CD14-positive monocyte (primary cell): ENCODE measurements at regions not wholly inside any gene's neighbourhood (a gene's known extent, or its start where the extent isn't known, plus 50 kb on each side); places are given as distances from the start of the nearest gene placed in this dataset.

ENCODE experiments used
- DNase-seq, 3 donors: peaks; one replicate each; pipeline ENCODE4 v3.0.0-alpha.2; 2011 to 2022
- H2AFZ ChIP-seq: 2 replicates; pipeline ENCODE4 v1.6.0; 2012; ENCODE audit warnings: mild to moderate bottlenecking, low read depth, low read length, inconsistent platforms; ENCODE audit not compliant: insufficient read depth, poor library complexity, severe bottlenecking
- H3K27ac ChIP-seq, 2 donors: 1 replicate in 1 of 2; 2 replicates in 1 of 2; pipeline ENCODE4 v1.5.1; 2012 to 2013; ENCODE audit warnings: low read length in 2 of 2, control low read depth in 1 of 2, inconsistent platforms in 1 of 2, low read depth in 1 of 2, mild to moderate bottlenecking in 1 of 2
- H3K27me3 ChIP-seq, 2 donors: one replicate each; pipeline versions ENCODE4 v1.6.0 to v1.6.1; 2011 to 2013; ENCODE audit warnings: low read length in 2 of 2; ENCODE audit not compliant: control insufficient read depth in 2 of 2, insufficient read depth in 2 of 2
- H3K36me3 ChIP-seq, 2 donors: replicated peaks in 1 of 2; 1 replicate in 1 of 2; 2 replicates in 1 of 2; pipeline versions ENCODE4 v1.5.1 to v1.6.1; 2012 to 2013; ENCODE audit warnings: low read length in 2 of 2, control low read depth in 1 of 2, inconsistent platforms in 1 of 2, mild to moderate bottlenecking in 1 of 2; ENCODE audit not compliant: insufficient read depth in 2 of 2, control insufficient read depth in 1 of 2
- H3K4me1 ChIP-seq, 2 donors: 1 replicate in 1 of 2; 2 replicates in 1 of 2; pipeline versions ENCODE4 v1.5.1 to v1.6.1; 2012 to 2013; ENCODE audit warnings: low read length in 2 of 2, control low read depth in 1 of 2, inconsistent platforms in 1 of 2, mild to moderate bottlenecking in 1 of 2, moderate library complexity in 1 of 2; ENCODE audit not compliant: insufficient read depth in 2 of 2, control insufficient read depth in 1 of 2
- H3K4me2 ChIP-seq: replicated peaks from 2 replicates; pipeline ENCODE3; 2012; ENCODE audit warnings: low read length, moderate library complexity, mild to moderate bottlenecking; ENCODE audit not compliant: poor library complexity, severe bottlenecking; ENCODE audit errors: extremely low read depth
- H3K4me3 ChIP-seq, 3 experiments: fragments of 200-600 bp in 1 of 3; sonication (generic) in 1 of 3; replicated peaks in 1 of 3; 1 replicate in 2 of 3; 2 replicates in 1 of 3; pipeline ENCODE4 v1.5.1; 2011 to 2013; ENCODE audit warnings: low read length in 3 of 3, mild to moderate bottlenecking in 3 of 3, control low read depth in 2 of 3, low read depth in 2 of 3, inconsistent platforms in 1 of 3, moderate library complexity in 1 of 3
- H3K79me2 ChIP-seq: 2 replicates; pipeline ENCODE4 v1.6.0; 2012; ENCODE audit warnings: mild to moderate bottlenecking, control low read depth, inconsistent platforms, low read length, moderate library complexity; ENCODE audit not compliant: insufficient read depth
- H3K9ac ChIP-seq: 2 replicates; pipeline ENCODE4 v1.6.0; 2017; ENCODE audit warnings: low read length, mild to moderate bottlenecking; ENCODE audit not compliant: insufficient read depth, poor library complexity, severe bottlenecking
- H3K9me3 ChIP-seq, 2 donors: replicated peaks in 1 of 2; 1 replicate in 1 of 2; 2 replicates in 1 of 2; pipeline versions ENCODE4 v1.5.1 to v1.6.1; 2012 to 2013; ENCODE audit warnings: low read length in 2 of 2, control low read depth in 1 of 2; ENCODE audit not compliant: control insufficient read depth in 1 of 2, insufficient read depth in 1 of 2
- H4K20me1 ChIP-seq: 2 replicates; pipeline ENCODE4 v1.6.0; 2012; ENCODE audit warnings: mild to moderate bottlenecking, low read length, control low read depth, moderate library complexity; ENCODE audit not compliant: insufficient read depth
- H3K27ac Mint-ChIP-seq, 7 donors: one replicate each; pipeline ENCODE4 v1.8.0; 2020; ENCODE audit warnings: mild to moderate bottlenecking in 7 of 7, mixed read lengths in 7 of 7, moderate library complexity in 6 of 7, inconsistent platforms in 2 of 7
- H3K27me3 Mint-ChIP-seq, 3 donors: one replicate each; pipeline ENCODE4 v1.8.0; 2021 to 2022; ENCODE audit warnings: low read depth in 3 of 3, mild to moderate bottlenecking in 3 of 3, mixed read lengths in 3 of 3, moderate library complexity in 3 of 3, inconsistent platforms in 1 of 3
- H3K36me3 Mint-ChIP-seq, 2 donors: one replicate each; pipeline ENCODE4 v1.8.0; 2020; ENCODE audit warnings: mixed read lengths in 2 of 2, inconsistent platforms in 1 of 2, mild to moderate bottlenecking in 1 of 2
- H3K4me1 Mint-ChIP-seq: one replicate; pipeline ENCODE4 v1.8.0; 2020; ENCODE audit warnings: mild to moderate bottlenecking, mixed read lengths
- H3K4me3 Mint-ChIP-seq, 2 donors: one replicate each; pipeline ENCODE4 v1.8.0; 2020; ENCODE audit warnings: mild to moderate bottlenecking in 2 of 2, mixed read lengths in 2 of 2, moderate library complexity in 1 of 2
- H3K9me3 Mint-ChIP-seq, 7 donors: one replicate each; pipeline ENCODE4 v1.8.0; 2020 to 2022; ENCODE audit warnings: mixed read lengths in 7 of 7, mild to moderate bottlenecking in 6 of 7, moderate library complexity in 6 of 7, inconsistent platforms in 2 of 7
- CTCF ChIP-seq: fragments of 200-600 bp; IDR thresholded peaks from one replicate; pipeline ENCODE4 v1.8.0; 2022; ENCODE audit warnings: antibody characterized with exemption, mild to moderate bottlenecking
- WGBS: methylation state at CpG from one replicate; pipeline ENCODE4 v1.1.5; 2013; ENCODE audit warnings: missing lambda C conversion rate; ENCODE audit not compliant: insufficient coverage; 5-methylcytosine and 5-hydroxymethylcytosine counted together
- intact Hi-C, 2 donors: fragments of 100-400 bp; cut with micrococcal nuclease; formaldehyde crosslinking; loops; one replicate each; pipeline versions ENCODE4 v1.15.0 to v1.15.1; 2023

GRCh38 chr2:120634533-120634932, 101.1 kb upstream of the GLI2 start:
- Histone ChIP-seq H3K4me2 (no peak overlapping the region), H3K79me2 (no peaks in the 10 kb centered on the region), H2AFZ (no peak overlapping the region), H4K20me1 (no peaks in the 10 kb centered on the region), H3K4me1 (no peaks in the 10 kb centered on the region), H3K27me3 (no peaks in the 10 kb centered on the region), H3K4me3 (no peak overlapping the region), H3K36me3 (no peaks in the 10 kb centered on the region), H3K9ac (no peak overlapping the region), H3K27ac (no peak overlapping the region), H3K9me3 (no peaks in the 10 kb centered on the region)
- H3K36me3 Mint-ChIP-seq: no peaks in the 10 kb centered on the region
- no peak overlapping the region for H3K4me3 Mint-ChIP-seq
- no peak overlapping the region for H3K27ac Mint-ChIP-seq
- no peak for DNase-seq
- WGBS: 98% methylated on average over 4 of the region's 6 CpGs
- H3K4me1 Mint-ChIP-seq: no peaks in the 10 kb centered on the region
- H3K9me3 Mint-ChIP-seq: peaks cover 0 to 8% (median 2%) of the 10 kb centered on the region in 7 donors
- no peak for TF ChIP-seq CTCF
- intact Hi-C loops: no loop called here
- peaks cover 0 to 11% (median 10%) of the 10 kb centered on the region in 3 donors for H3K27me3 Mint-ChIP-seq

GRCh38 chr2:120635146-120635545, 100.5 kb upstream of the GLI2 start:
- Histone ChIP-seq H3K36me3 (no peaks in the 10 kb centered on the region), H3K4me3 (no peak overlapping the region), H3K4me2 (no peak overlapping the region), H3K27me3 (no peaks in the 10 kb centered on the region), H3K79me2 (no peaks in the 10 kb centered on the region), H3K9ac (no peak overlapping the region), H3K27ac (no peak overlapping the region), H3K9me3 (no peaks in the 10 kb centered on the region), H4K20me1 (no peaks in the 10 kb centered on the region), H3K4me1 (no peaks in the 10 kb centered on the region), H2AFZ (no peak overlapping the region)
- WGBS: 98% methylated on average over 5 of the region's 5 CpGs
- intact Hi-C loops: no loop called here
- no peak for TF ChIP-seq CTCF
- DNase-seq: no peak
- Mint-ChIP-seq H3K27ac (no peak overlapping the region), H3K4me3 (no peak overlapping the region), H3K36me3 (no peaks in the 10 kb centered on the region), H3K9me3 (peaks cover 0 to 10% (median 3%) of the 10 kb centered on the region in 7 donors), H3K27me3 (peaks cover 0 to 12% (median 12%) of the 10 kb centered on the region in 3 donors), H3K4me1 (no peaks in the 10 kb centered on the region)
